ENCODE measurements at regions not wholly inside any gene's neighbourhood (a gene's known extent, or its start where the extent isn't known, plus 50 kb on each side); places are given as distances from the start of the nearest gene placed in this dataset.

GRCh38 chr4:171461191-171461590 lies 352.0 kb upstream of the GALNTL6 start:
- DNase-seq (ENCODE audit: low spot score), result no peak
- in situ Hi-C loops (cut with MboI; ENCODE audit: low pct_unique_long_range_greater_than_20kb, low sequenced_read_pairs, unreplicated experiment), result no loop called here
- no peak for TF ChIP-seq CTCF (IDR thresholded peaks at IDR 0.05; ENCODE audit: extremely low read depth, insufficient read depth, missing control alignments)

DNA sequence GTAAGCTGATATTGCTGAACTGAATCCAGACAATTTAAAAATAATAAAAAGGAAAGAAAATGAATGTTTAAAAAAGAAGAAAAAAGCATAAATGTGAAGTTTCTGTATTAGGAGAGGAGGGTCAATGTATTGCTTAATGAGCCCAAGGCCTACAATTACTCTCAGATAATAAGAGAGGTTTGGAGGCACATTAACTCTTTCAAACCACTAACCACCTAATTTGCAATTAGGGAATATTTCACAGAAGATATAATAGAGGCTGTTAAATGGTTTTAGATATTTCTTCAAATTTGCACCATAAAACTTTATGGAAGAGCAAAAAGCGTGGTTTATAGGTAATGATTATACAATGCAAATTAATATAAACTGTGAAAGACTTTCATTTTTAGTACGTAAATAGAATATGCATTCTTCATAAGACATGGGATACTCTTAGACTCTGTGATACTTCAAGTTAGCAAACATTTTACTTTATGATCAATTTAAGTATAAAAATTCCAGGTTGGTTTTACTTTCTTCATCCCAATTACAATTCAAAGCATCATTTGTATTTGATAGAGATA lies 364.2 kb upstream of the GALNTL6 start:
- DNase-seq (ENCODE audit: low spot score), result no peak
- TF ChIP-seq CTCF (IDR thresholded peaks at IDR 0.05; ENCODE audit: extremely low read depth, insufficient read depth, missing control alignments), result no peak
- in situ Hi-C loops (cut with MboI; ENCODE audit: low pct_unique_long_range_greater_than_20kb, low sequenced_read_pairs, unreplicated experiment), result no loop called here

GRCh38 chr4:171448358-171448757 lies 364.8 kb upstream of the GALNTL6 start:
- in situ Hi-C loops (cut with MboI; ENCODE audit: low pct_unique_long_range_greater_than_20kb, low sequenced_read_pairs, unreplicated experiment), result no loop called here
- no peak for DNase-seq (ENCODE audit: low spot score)
- no peak for TF ChIP-seq CTCF (IDR thresholded peaks at IDR 0.05; ENCODE audit: extremely low read depth, insufficient read depth, missing control alignments)

DNA sequence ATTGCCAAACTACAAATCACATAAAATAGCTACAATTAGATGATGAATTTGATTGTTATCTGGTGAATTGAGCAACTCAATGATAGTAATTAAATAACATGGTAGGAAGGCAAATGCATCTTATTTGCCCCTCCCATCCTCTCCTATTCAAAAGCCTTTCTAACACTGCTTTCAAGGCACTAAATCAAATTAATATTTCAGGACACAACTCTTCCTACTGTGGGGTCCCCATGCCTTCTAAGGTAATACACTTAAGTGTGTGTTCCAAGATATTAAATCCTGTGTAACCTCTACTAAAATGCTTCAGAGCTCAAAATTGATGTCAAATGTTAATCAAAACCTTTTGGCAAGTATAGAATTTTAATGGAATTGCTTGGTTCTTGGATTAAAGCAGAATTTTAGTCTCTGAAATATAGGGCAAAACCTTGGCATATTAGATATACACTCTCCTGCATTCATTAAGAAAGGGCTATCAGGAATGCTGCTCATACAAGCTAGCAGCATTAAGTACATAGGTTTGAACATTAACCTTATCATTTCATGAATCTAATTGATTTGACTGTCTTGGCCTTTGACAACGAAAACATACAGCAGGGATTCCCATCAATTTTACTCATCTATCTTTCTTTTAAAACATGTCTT lies 371.8 kb upstream of the GALNTL6 start:
- no peak for DNase-seq (ENCODE audit: low spot score)
- TF ChIP-seq CTCF (IDR thresholded peaks at IDR 0.05; ENCODE audit: extremely low read depth, insufficient read depth, missing control alignments), result no peak
- in situ Hi-C loops (cut with MboI; ENCODE audit: low pct_unique_long_range_greater_than_20kb, low sequenced_read_pairs, unreplicated experiment), result no loop called here

DNA sequence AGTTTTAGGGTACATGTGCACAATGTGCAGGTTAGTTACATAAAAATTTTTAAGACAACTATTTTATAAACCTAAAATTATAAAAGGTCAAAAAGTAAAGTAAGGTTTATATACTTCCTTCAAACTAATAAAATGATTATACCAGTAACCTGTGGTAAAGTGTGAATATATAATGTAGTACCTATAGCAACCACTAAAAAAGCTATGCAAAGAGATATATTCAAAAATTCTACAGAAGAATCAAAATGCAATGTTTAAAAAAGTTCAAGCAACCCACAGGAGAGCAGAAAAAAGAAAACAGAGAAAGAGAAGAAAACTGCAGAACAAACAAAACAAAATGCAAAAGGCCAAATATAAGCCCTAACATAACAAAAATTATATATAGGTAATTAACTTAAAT lies 379.5 kb upstream of the GALNTL6 start:
- no peak for DNase-seq (ENCODE audit: low spot score)
- in situ Hi-C loops (cut with MboI; ENCODE audit: low pct_unique_long_range_greater_than_20kb, low sequenced_read_pairs, unreplicated experiment), result no loop called here
- no peak for TF ChIP-seq CTCF (IDR thresholded peaks at IDR 0.05; ENCODE audit: extremely low read depth, insufficient read depth, missing control alignments)

GRCh38 chr4:171432536-171432935 lies 380.7 kb upstream of the GALNTL6 start:
- TF ChIP-seq CTCF (IDR thresholded peaks at IDR 0.05; ENCODE audit: extremely low read depth, insufficient read depth, missing control alignments), result no peak
- in situ Hi-C loops (cut with MboI; ENCODE audit: low pct_unique_long_range_greater_than_20kb, low sequenced_read_pairs, unreplicated experiment), result no loop called here
- no peak for DNase-seq (ENCODE audit: low spot score)

All from GM13977 (cell line).